GM19238 (cell line): ENCODE measurements at regions not wholly inside any gene's neighbourhood (a gene's known extent, or its start where the extent isn't known, plus 50 kb on each side); places are given as distances from the start of the nearest gene placed in this dataset.
"Not testable (repeated sequence)": the region's sequence is repeated elsewhere in the genome, so short reads cannot be mapped to it uniquely, and the experiment has no call there.

Source experiments
- DNase-seq: peaks from one replicate; pipeline ENCODE4 v3.0.0; 2011; ENCODE audit warnings: low spot score; ENCODE audit not compliant: insufficient read length

GRCh38 chr5:100693481-100693880, 158.3 kb downstream of the FAM174A start:
- no peak for DNase-seq

GRCh38 chr5:100694100-100694499, 158.9 kb downstream of the FAM174A start:
- DNase-seq, result no peak

- DNase-seq, result no peak
Observed at GRCh38 chr5:100697970-100698369, 162.8 kb downstream of the FAM174A start.

GRCh38 chr5:100706776-100707175, 171.6 kb downstream of the FAM174A start:
- DNase-seq, result no peak

- no peak for DNase-seq
Observed at GRCh38 chr5:100708645-100709171, 173.5 kb downstream of the FAM174A start.

- no peak for DNase-seq
Observed at GRCh38 chr5:100709771-100710170, 174.6 kb downstream of the FAM174A start.

- DNase-seq, result not testable (repeated sequence)
Observed at GRCh38 chr5:100714780-100715179, 179.6 kb downstream of the FAM174A start.

GRCh38 chr5:100722657-100723056, 180.4 kb downstream of the ST8SIA4 start:
- DNase-seq, result no peak

GRCh38 chr5:100723229-100723628, 179.9 kb downstream of the ST8SIA4 start:
- no peak for DNase-seq

GRCh38 chr5:100726116-100726515, 177.0 kb downstream of the ST8SIA4 start:
- DNase-seq, result no peak

- peak; percentile 18 for DNase-seq
Observed at GRCh38 chr5:100731768-100732167, 171.3 kb downstream of the ST8SIA4 start.

GRCh38 chr5:100746730-100747129, 156.4 kb downstream of the ST8SIA4 start:
- DNase-seq, result peak; percentile 9

- no peak for DNase-seq
Observed at GRCh38 chr5:100749771-100750284, 153.3 kb downstream of the ST8SIA4 start.

GRCh38 chr5:100755435-100755834, 147.6 kb downstream of the ST8SIA4 start:
- no peak for DNase-seq
